ENCODE measurements at regions not wholly inside any gene's neighbourhood (a gene's known extent, or its start where the extent isn't known, plus 50 kb on each side); places are given as distances from the start of the nearest gene placed in this dataset.
"Not testable (repeated sequence)": the region's sequence is repeated elsewhere in the genome, so short reads cannot be mapped to it uniquely, and the experiment has no call there.

DNA sequence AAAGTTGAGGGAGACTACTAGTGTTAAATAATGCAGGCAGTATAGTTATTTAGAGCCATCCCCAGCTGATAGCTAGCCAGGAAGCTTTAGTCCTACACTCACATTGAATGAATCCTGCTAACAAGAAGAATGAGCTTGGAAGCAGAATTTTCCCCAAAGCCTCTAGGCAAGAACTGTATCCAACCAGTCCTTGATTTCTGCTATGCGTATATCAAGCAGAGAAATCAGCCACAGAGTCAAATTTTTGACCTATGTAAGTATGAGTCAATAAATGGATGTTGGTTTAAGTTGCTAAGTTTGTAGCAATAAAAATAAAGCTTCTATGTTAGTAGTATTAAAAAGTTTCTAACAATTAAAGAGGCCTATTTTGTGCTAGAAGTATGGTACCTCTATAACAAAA, 672.1 kb upstream of the CHD1 start:
- DNase-seq (ENCODE audit: low read depth, low spot score) = no peak
- no peak overlapping the region for H3K9ac ChIP-seq (ENCODE audit: insufficient read length)
- TF ChIP-seq EZH2 (IDR thresholded peaks at IDR 0.05) (no peak), POLR2AphosphoS5 (IDR thresholded peaks at IDR 0.05; ENCODE audit: borderline replicate concordance, low read depth, low read length) (no peak), FOXP2 (optimal IDR thresholded peaks at IDR 0.05; ENCODE audit: control extremely low read depth, extremely low read length, insufficient read depth) (no peak)
- H3K4me3 ChIP-seq = no peak overlapping the region
- H3K36me3 ChIP-seq (ENCODE audit: insufficient read depth, low read length) = no peaks in the 10 kb centered on the region
- no peaks in the 10 kb centered on the region for H3K9me3 ChIP-seq (ENCODE audit: low read depth, low read length)
- H3K27ac ChIP-seq = no peak overlapping the region

DNA sequence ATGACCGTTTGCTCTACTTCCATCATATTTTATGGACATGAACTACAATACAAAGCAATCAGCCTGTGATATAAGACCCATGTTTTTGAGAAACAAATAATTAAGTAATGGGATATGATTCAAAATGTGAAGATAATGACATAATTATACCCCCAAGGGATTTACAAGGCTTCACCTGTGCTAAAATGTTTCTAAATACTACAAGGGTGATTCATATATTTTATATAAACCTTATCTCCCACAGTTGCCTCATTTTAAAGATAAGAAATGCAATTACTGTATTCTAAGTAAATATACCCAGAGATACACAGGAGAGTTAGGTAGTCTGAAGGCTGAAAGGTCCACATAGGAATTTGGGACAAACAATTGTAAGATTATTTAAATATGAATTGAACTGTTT, 662.0 kb upstream of the CHD1 start:
- no peak overlapping the region for H3K9ac ChIP-seq (ENCODE audit: insufficient read length)
- no peaks in the 10 kb centered on the region for H3K9me3 ChIP-seq (ENCODE audit: low read depth, low read length)
- DNase-seq (ENCODE audit: low read depth, low spot score) = no peak
- H3K27ac ChIP-seq = no peak overlapping the region
- H3K4me3 ChIP-seq = no peak overlapping the region
- TF ChIP-seq EZH2 (IDR thresholded peaks at IDR 0.05) (no peak), FOXP2 (optimal IDR thresholded peaks at IDR 0.05; ENCODE audit: control extremely low read depth, extremely low read length, insufficient read depth) (no peak), POLR2AphosphoS5 (IDR thresholded peaks at IDR 0.05; ENCODE audit: borderline replicate concordance, low read depth, low read length) (no peak)
- no peaks in the 10 kb centered on the region for H3K36me3 ChIP-seq (ENCODE audit: insufficient read depth, low read length)

DNA sequence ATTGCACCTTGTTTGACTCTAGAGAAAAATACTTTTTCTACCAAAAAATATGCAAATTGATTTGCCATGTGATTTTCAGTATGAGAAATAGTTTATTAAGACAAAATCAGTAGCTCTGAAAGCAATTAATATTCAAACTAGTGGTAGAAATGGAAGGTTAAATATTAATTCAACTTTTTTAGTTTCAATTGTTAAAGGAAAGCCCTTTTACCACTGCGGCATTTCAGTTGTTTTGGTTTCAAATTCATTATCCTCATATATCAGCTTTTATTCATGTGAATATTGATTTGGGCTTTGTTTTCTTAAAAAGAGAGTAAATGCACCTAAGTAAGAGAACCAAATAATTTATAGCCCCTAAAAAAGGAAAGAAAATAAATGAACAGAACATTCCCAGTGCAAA, 660.6 kb upstream of the CHD1 start:
- H3K9ac ChIP-seq (ENCODE audit: insufficient read length) = no peak overlapping the region
- TF ChIP-seq POLR2AphosphoS5 (IDR thresholded peaks at IDR 0.05; ENCODE audit: borderline replicate concordance, low read depth, low read length) (no peak), EZH2 (IDR thresholded peaks at IDR 0.05) (no peak), FOXP2 (optimal IDR thresholded peaks at IDR 0.05; ENCODE audit: control extremely low read depth, extremely low read length, insufficient read depth) (no peak)
- no peaks in the 10 kb centered on the region for H3K36me3 ChIP-seq (ENCODE audit: insufficient read depth, low read length)
- no peak overlapping the region for H3K27ac ChIP-seq
- no peak overlapping the region for H3K4me3 ChIP-seq
- DNase-seq (ENCODE audit: low read depth, low spot score) = no peak
- no peaks in the 10 kb centered on the region for H3K9me3 ChIP-seq (ENCODE audit: low read depth, low read length)

DNA sequence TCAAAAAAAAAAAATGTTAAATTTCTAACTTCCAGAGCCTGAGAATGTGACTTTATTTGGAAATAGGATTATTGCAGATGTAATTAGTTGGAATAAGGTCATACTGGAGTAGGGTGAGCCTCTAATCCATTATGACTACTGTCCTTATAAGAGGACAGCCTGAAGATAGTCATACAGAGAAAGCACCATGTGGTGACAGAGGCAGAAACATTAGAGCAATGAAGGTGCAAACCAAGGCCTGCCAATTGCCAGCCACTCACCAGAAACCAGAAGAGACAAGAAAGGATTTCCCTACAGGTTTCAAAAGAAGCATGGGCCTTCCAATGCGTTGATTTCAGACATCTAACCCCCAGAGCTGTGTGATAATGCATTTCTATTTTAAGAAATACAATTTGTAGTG, 659.2 kb upstream of the CHD1 start:
- no peaks in the 10 kb centered on the region for H3K36me3 ChIP-seq (ENCODE audit: insufficient read depth, low read length)
- TF ChIP-seq FOXP2 (optimal IDR thresholded peaks at IDR 0.05; ENCODE audit: control extremely low read depth, extremely low read length, insufficient read depth) = no peak
- TF ChIP-seq EZH2 (IDR thresholded peaks at IDR 0.05) = no peak
- no peak for TF ChIP-seq POLR2AphosphoS5 (IDR thresholded peaks at IDR 0.05; ENCODE audit: borderline replicate concordance, low read depth, low read length)
- no peaks in the 10 kb centered on the region for H3K9me3 ChIP-seq (ENCODE audit: low read depth, low read length)
- no peak overlapping the region for H3K27ac ChIP-seq
- H3K9ac ChIP-seq (ENCODE audit: insufficient read length) = no peak overlapping the region
- no peak for DNase-seq (ENCODE audit: low read depth, low spot score)
- no peak overlapping the region for H3K4me3 ChIP-seq

DNA sequence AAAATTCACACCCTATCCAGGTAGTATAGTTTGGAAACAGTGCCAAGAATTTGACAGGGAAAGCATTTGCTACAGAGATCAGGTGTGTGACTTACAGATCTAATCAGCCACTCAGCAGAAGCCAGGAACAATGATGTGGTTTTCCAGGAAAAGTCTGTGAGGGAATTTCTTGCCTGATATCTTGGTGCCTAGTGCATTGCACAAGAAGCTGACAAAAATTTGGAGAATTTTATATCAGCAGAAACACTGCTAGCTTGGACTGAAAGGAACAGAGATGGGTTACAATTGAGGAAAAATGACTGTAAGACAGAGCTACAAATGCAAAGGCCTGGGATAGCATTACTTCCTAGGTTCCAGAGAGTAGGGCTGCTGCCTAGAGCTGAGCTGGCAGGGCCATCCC, 658.1 kb upstream of the CHD1 start:
- no peak overlapping the region for H3K9ac ChIP-seq (ENCODE audit: insufficient read length)
- DNase-seq (ENCODE audit: low read depth, low spot score) = no peak
- no peak for TF ChIP-seq EZH2 (IDR thresholded peaks at IDR 0.05)

DNA sequence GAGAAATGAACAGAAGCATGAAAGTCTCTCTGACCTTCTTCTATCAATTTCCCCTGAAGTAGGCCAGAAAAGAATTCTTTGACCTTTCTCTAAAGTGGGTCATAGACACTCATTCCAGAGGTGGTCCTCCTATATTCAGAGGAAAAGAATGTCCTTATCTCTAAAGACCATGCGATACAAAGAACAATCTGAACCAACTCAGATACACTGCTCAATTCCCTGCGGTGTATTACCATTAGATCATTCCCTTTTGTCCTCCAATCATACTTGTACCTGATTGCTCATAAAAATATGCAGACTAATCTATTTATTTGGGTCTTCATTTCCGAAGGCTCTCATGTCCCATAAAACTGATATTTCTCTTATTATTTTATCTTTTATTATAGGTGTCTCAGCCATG, 652.4 kb upstream of the CHD1 start:
- not testable (repeated sequence) for H3K9ac ChIP-seq (ENCODE audit: insufficient read length); H3K27ac ChIP-seq; H3K4me3 ChIP-seq; H3K9me3 ChIP-seq (ENCODE audit: low read depth, low read length); DNase-seq (ENCODE audit: low read depth, low spot score); H3K36me3 ChIP-seq (ENCODE audit: insufficient read depth, low read length)

More for the DNA sequence above, 658.1 kb upstream of the CHD1 start:
- H3K4me3 ChIP-seq = no peak overlapping the region
- H3K36me3 ChIP-seq (ENCODE audit: insufficient read depth, low read length) = no peaks in the 10 kb centered on the region
- H3K27ac ChIP-seq = no peak overlapping the region
- H3K9me3 ChIP-seq (ENCODE audit: low read depth, low read length) = no peaks in the 10 kb centered on the region

DNA sequence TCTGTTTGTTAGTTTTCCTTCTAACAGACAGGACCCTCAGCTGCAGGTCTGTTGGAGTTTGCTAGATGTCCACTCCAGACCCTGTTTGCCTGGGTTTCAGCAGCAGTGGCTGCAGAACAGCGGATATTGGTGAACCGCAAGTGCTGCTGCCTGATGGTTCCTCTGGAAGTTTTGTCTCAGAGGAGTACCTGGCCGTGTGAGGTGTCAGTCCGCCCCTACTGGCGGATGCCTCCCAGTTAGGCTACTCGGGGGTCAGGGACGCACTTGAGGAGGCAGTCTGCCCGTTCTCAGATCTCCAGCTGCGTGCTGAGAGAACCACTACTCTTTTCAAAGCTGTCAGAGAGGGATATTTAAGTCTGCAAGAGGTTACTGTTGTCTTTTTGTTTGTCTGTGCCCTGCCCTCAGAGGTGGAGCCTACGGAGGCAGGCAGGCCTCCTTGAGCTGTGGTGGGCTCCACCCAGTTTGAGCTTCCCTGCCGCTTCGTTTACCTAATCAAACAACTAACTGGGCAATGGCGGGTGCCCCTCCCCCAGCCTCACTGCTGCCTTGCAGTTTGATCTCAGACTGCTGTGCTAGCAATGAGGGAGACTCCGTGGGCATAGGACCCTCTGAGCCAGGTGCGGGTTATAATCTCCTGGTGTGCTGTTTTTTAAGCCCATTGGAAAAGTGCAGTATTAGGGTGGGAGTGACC, 634.3 kb upstream of the CHD1 start:
- not testable (repeated sequence) for H3K4me3 ChIP-seq; H3K9me3 ChIP-seq (ENCODE audit: low read depth, low read length); H3K9ac ChIP-seq (ENCODE audit: insufficient read length); H3K27ac ChIP-seq; DNase-seq (ENCODE audit: low read depth, low spot score); H3K36me3 ChIP-seq (ENCODE audit: insufficient read depth, low read length)

DNA sequence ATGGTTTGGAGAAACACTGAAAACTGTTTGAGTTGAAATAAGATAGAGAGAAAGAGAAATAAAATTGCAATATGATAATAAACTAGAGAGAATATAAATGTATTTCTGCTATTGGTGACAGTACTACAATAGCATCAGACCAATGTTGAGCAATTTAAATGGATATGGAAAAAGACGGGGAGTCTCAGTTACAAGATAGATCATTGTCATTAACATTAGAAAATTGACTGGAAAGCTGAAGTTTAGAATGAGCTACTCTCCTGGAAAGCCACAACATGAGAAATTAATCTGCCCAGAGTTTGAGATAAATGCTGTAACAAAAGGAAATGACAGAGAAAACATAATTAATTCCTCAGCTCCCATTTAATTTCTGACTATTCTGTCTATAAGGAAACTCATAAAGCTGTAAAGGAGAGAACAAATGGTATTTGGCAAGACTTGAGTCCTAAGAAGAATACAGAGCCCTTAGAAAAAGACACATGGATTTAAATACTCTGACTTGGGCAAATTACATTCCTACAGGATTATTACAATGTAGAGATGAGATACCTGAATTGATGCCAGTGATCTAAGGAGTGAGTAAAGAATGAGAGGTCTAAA, 624.5 kb upstream of the CHD1 start:
- Histone ChIP-seq H3K36me3 (ENCODE audit: insufficient read depth, low read length) (no peaks in the 10 kb centered on the region), H3K27ac (no peak overlapping the region), H3K9ac (ENCODE audit: insufficient read length) (no peak overlapping the region), H3K4me3 (no peak overlapping the region), H3K9me3 (ENCODE audit: low read depth, low read length) (no peaks in the 10 kb centered on the region)
- no peak for DNase-seq (ENCODE audit: low read depth, low spot score)
- TF ChIP-seq FOXP2 (optimal IDR thresholded peaks at IDR 0.05; ENCODE audit: control extremely low read depth, extremely low read length, insufficient read depth) = no peak

DNA sequence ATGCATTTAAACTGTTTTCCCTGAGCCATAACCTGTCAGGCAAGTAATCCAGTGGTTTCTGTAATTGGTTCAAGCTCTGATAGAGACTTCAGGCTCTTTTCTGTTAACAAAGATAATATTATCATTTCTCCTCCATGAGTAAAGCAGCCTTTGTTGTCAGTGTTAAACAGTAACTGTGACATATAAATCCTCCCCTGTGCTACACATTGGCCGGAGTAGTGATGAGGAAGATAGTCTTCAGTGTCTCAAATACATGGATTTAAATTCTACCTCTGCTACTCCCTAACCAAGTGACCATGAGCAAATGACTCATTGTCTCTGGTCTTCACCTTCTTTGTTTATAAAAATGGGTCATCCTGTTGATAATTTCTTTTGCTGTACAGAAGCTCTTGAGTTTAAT, 615.5 kb upstream of the CHD1 start:
- no peak overlapping the region for H3K27ac ChIP-seq
- no peak overlapping the region for H3K9ac ChIP-seq (ENCODE audit: insufficient read length)
- no peak overlapping the region for H3K4me3 ChIP-seq
- no peak for DNase-seq (ENCODE audit: low read depth, low spot score)
- no peaks in the 10 kb centered on the region for H3K36me3 ChIP-seq (ENCODE audit: insufficient read depth, low read length)
- TF ChIP-seq FOXP2 (optimal IDR thresholded peaks at IDR 0.05; ENCODE audit: control extremely low read depth, extremely low read length, insufficient read depth) = no peak
- no peak for TF ChIP-seq EZH2 (IDR thresholded peaks at IDR 0.05)
- no peak for TF ChIP-seq POLR2AphosphoS5 (IDR thresholded peaks at IDR 0.05; ENCODE audit: borderline replicate concordance, low read depth, low read length)
- H3K9me3 ChIP-seq (ENCODE audit: low read depth, low read length) = no peaks in the 10 kb centered on the region
